HepG2 (cell line): ENCODE measurements at regions not wholly inside any gene's neighbourhood (a gene's known extent, or its start where the extent isn't known, plus 50 kb on each side); places are given as distances from the start of the nearest gene placed in this dataset.

Experiments
- ATAC-seq: fragments of 200-7000 bp; cut with Tn5 transposase; 3 replicates; pipeline ENCODE4 v1.9.1; 2020; ENCODE audit warnings: mild to moderate bottlenecking, moderate library complexity
- BruUV-seq: library from RNA; stranded (reverse); fragments of 400-500 nt; replicated peaks from 2 replicates; lab custom pipeline; 2021; lab: Mats Ljungman, UMichigan
- CTCF ChIA-PET: fragments of 300-600 bp; formaldehyde crosslinking; extraction: SDS; loops from one replicate; lab custom pipeline; 2021; ENCODE audit warnings: low total read pairs, inconsistent platforms, low intra/inter-chr PET ratio; lab: Yijun Ruan, JAX
- POLR2A ChIA-PET: fragments of 350-600 bp; sonication (Branson Sonifier 250); formaldehyde crosslinking; loops from one replicate; lab custom pipeline; 2020; ENCODE audit warnings: antibody characterized with exemption, inconsistent platforms; lab: Yijun Ruan, JAX
- DNase-seq: peaks from one replicate; pipeline ENCODE4 v3.0.0-alpha.2; 2015; ENCODE audit warnings: low spot score
- FAIRE-seq: peaks from 3 replicates; lab custom pipeline; 2011; peaks lifted over from hg19 to GRCh38; lab: Jason Lieb, UNC
- H2AFZ ChIP-seq: one replicate; pipeline ENCODE4 v1.6.1; 2011; ENCODE audit warnings: low read length, inconsistent platforms
- H3K27ac ChIP-seq: fragments of 300-600 bp; 3 replicates; pipeline ENCODE4 v1.8.0; 2011; ENCODE audit warnings: mixed run types, mild to moderate bottlenecking, mixed read lengths, low read length, inconsistent platforms; ENCODE audit not compliant: insufficient read depth; ENCODE audit errors: extremely low read length
- H3K27me3 ChIP-seq, 2 experiments: fragments of 200-600 bp in 1 of 2; 2 replicates in 1 of 2; 3 replicates in 1 of 2; pipeline versions ENCODE4 v1.6.0 to v1.8.0; 2011; ENCODE audit warnings: low read length in 2 of 2, mild to moderate bottlenecking in 2 of 2, moderate library complexity in 2 of 2, inconsistent platforms in 1 of 2; ENCODE audit not compliant: insufficient read depth in 2 of 2, control insufficient read depth in 1 of 2
- H3K36me3 ChIP-seq, 2 experiments: fragments of 200-600 bp in 1 of 2; replicated peaks in 1 of 2; 2 replicates in 1 of 2; 3 replicates in 1 of 2; pipeline versions ENCODE4 v1.5.1 to v1.8.0; 2011; ENCODE audit warnings: low read length in 2 of 2, inconsistent platforms in 1 of 2; ENCODE audit not compliant: insufficient read depth in 2 of 2, control insufficient read depth in 1 of 2
- H3K4me1 ChIP-seq: 2 replicates; pipeline ENCODE4 v1.5.1; 2012; ENCODE audit warnings: low read length, inconsistent platforms; ENCODE audit not compliant: insufficient read depth
- H3K4me2 ChIP-seq: 2 replicates; pipeline ENCODE4 v1.6.0; 2011; ENCODE audit warnings: low read depth, low read length, inconsistent platforms
- H3K4me3 ChIP-seq, 3 experiments: fragments of 200-600 bp in 1 of 3; sonication (generic), shearing (Covaris generic) in 1 of 3; replicated peaks in 1 of 3; 2 replicates each; pipeline ENCODE4 v1.5.1; 2011 to 2016; ENCODE audit warnings: low read length in 3 of 3, inconsistent platforms in 2 of 3, low read depth in 2 of 3, mild to moderate bottlenecking in 2 of 3, control low read depth in 1 of 3, mixed read lengths in 1 of 3; ENCODE audit not compliant: insufficient read depth in 1 of 3
- H3K79me2 ChIP-seq: one replicate; pipeline ENCODE4 v1.6.1; 2011; ENCODE audit warnings: low read length, inconsistent platforms; ENCODE audit not compliant: insufficient read depth
- H3K9ac ChIP-seq: 2 replicates; pipeline ENCODE4 v1.6.0; 2011; ENCODE audit warnings: mild to moderate bottlenecking, low read depth, low read length, inconsistent platforms; ENCODE audit not compliant: insufficient read depth
- H3K9me3 ChIP-seq: 2 replicates; pipeline ENCODE4 v1.5.1; 2012; ENCODE audit warnings: mild to moderate bottlenecking, low read length
- H4K20me1 ChIP-seq: 2 replicates; pipeline ENCODE4 v1.6.0; 2011; ENCODE audit warnings: inconsistent platforms, mild to moderate bottlenecking, low read length, moderate library complexity; ENCODE audit not compliant: insufficient read depth
- HCFC1 ChIP-seq: fragments of 150-350 bp; IDR thresholded peaks from 2 replicates; pipeline ENCODE4 v1.6.1; 2014; ENCODE audit warnings: low read depth, low read length
- HNF1A ChIP-seq, 2 experiments: sonication (generic) in 1 of 2; formaldehyde crosslinking in 1 of 2; IDR thresholded peaks; 2 replicates each; pipeline versions ENCODE4 v1.4.0 to v1.6.1; 2016 to 2020; ENCODE audit warnings: borderline replicate concordance in 1 of 2, low read depth in 1 of 2, mild to moderate bottlenecking in 1 of 2, missing genetic modification reagents in 1 of 2
- NR0B2 ChIP-seq: sonication (generic); formaldehyde crosslinking; IDR thresholded peaks from 2 replicates; pipeline ENCODE4 v1.4.0; 2020; ENCODE audit warnings: mild to moderate bottlenecking, missing genetic modification reagents
- TGIF2 ChIP-seq: IDR thresholded peaks from 2 replicates; pipeline ENCODE4 v1.6.1; 2016; ENCODE audit warnings: control low read depth, missing compliant biosample characterization
- ZNF549 ChIP-seq: sonication (generic); formaldehyde crosslinking; IDR thresholded peaks from 2 replicates; pipeline ENCODE4 v1.5.0; 2020; ENCODE audit warnings: missing genetic modification reagents
- ZNF768 ChIP-seq: sonication (generic); formaldehyde crosslinking; IDR thresholded peaks from 2 replicates; pipeline ENCODE4 v1.4.0; 2020; ENCODE audit warnings: missing genetic modification reagents
- WGBS: methylation state at CpG from one replicate; pipeline ENCODE4 v1.1.6; 2017; ENCODE audit warnings: low lambda C conversion rate; 5-methylcytosine and 5-hydroxymethylcytosine counted together
- in situ Hi-C: cut with HindIII; loops from 2 replicates; pipeline ENCODE4 v1.10.0; 2017; ENCODE audit warnings: low pct_unique_long_range_greater_than_20kb; ENCODE audit not compliant: extremely low pct_ligation_motif_present
- intact Hi-C: fragments of 100-400 bp; cut with micrococcal nuclease; formaldehyde crosslinking; loops from one replicate; pipeline ENCODE4 v1.10.0; 2022; ENCODE audit not compliant: unreplicated experiment

- TF ChIP-seq HNF1A (IDR thresholded peaks at IDR 0.05; ENCODE audit: low read depth) (no peak), HNF1A (CRISPR knock-in tag; IDR thresholded peaks at IDR 0.05; ENCODE audit: borderline replicate concordance) (no peak), HCFC1 (no peak)
These were observed 457.3 kb downstream of the ETS1 start (continued) for GRCh38 chr11:128130052-128130451.

- Histone ChIP-seq H3K27ac (no peak overlapping the region), H3K4me2 (no peak overlapping the region), H3K27me3 (no peaks in the 10 kb centered on the region), H3K79me2 (no peaks in the 10 kb centered on the region), H2AFZ (no peak overlapping the region), H4K20me1 (no peaks in the 10 kb centered on the region)
- no peak for DNase-seq
- BruUV-seq: no TSS peak
- intact Hi-C loops (no loop called here), in situ Hi-C loops (no loop called here)
- CTCF ChIA-PET: no interaction called here
- TF ChIP-seq NR0B2: no peak
- no peak for TF ChIP-seq ZNF768
- TF ChIP-seq TGIF2 (CRISPR knock-in tag): no peak
- TF ChIP-seq ZNF549 (CRISPR knock-in tag): no peak
- TF ChIP-seq, all 625 proteins: peak for 0
- H3K4me3 ChIP-seq: no peak overlapping the region
- 3% methylated on average over 3 of the region's 3 CpGs for WGBS
- no peak for FAIRE-seq
- H3K9me3 ChIP-seq: 0 out of 2 replicates have a peak, but pooled peaks cover 4% of the 10 kb centered on the region
- no peaks in the 10 kb centered on the region for H3K36me3 ChIP-seq
- ATAC-seq: no peak
- no peak overlapping the region for H3K9ac ChIP-seq
- POLR2A ChIA-PET: no interaction called here
- no peaks in the 10 kb centered on the region for H3K4me1 ChIP-seq
These were observed 461.6 kb downstream of the ETS1 start for GRCh38 chr11:128125723-128126122.
